GM18909 (cell line): ENCODE measurements at regions not wholly inside any gene's neighbourhood (a gene's known extent, or its start where the extent isn't known, plus 50 kb on each side); places are given as distances from the start of the nearest gene placed in this dataset.
"Not testable (repeated sequence)": the region's sequence is repeated elsewhere in the genome, so short reads cannot be mapped to it uniquely, and the experiment has no call there.

Experiments
- ATAC-seq: cut with Tn5 transposase; IDR thresholded peaks from one replicate; pipeline ENCODE4 v1.9.1; 2021; ENCODE audit warnings: mild to moderate bottlenecking; ENCODE audit not compliant: unreplicated experiment, poor library complexity

DNA sequence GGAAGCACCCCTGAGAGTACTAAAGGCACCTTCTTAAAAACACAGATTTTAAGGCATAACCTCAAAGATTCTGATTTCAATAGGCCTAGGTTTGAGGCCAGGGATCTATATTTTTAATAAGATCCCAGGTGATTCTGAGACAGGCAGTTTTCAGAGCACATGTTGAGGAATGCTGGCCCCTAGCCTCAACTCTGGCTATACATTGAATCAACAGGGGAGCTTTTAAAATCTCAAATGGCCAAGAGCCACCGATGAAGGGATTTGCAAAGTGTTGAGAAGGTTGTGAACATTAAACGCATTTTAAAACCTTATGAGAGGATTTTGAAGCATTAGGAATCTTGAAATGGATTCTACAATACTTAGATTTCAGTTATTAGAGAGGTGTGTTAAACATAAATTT, 268.8 kb upstream of the ARHGEF26 start:
- ATAC-seq: no peak

DNA sequence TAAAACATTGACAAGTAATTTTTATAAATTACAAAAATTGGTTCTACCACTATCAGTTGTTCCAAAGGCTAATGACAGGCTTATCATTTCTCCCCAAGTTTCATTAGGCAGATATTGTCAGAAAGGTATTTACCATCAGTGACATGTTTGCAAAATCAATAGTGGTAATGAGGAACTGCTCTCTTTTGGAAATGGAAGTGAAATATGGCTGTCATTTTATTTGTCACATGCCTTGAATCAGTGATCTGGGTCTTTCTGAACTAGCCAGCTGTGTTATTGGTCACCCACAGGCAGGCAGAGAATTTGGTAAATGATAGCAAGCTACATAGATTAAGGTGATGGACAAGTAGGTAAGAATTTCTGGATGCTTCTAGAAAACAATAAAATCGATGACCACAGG, 268.0 kb upstream of the ARHGEF26 start:
- ATAC-seq: peak; percentile 37

DNA sequence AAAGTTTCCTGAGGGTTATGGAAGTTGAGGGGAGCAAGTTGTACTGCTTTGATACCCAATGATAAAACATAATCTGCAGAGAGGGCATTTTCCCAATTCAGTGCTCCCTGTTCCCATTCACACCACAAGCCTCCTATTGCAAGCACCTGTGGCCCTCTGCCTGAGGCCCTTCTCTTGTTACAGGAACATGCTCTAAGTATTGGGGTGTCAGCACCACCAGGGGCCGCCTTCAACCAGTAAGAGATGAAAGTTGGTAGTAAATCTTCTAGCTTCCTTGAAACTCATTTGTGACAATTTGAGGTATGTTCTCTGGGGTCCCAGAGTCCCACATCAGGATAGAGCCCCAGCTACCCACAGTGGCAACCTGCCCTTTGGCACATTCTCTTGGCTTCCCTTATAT, 265.4 kb upstream of the ARHGEF26 start:
- peak; percentile 83 for ATAC-seq

GRCh38 chr3:153856932-153857331, 264.3 kb upstream of the ARHGEF26 start:
- no peak for ATAC-seq

GRCh38 chr3:153864793-153865192, 256.4 kb upstream of the ARHGEF26 start:
- ATAC-seq: no peak

- ATAC-seq: no peak
Measured at GRCh38 chr3:153866901-153867300, 254.3 kb upstream of the ARHGEF26 start.

- not testable (repeated sequence) for ATAC-seq
Measured at GRCh38 chr3:153874348-153874747, 246.8 kb upstream of the ARHGEF26 start.

- ATAC-seq: no peak
Measured at GRCh38 chr3:153880493-153880892, 240.7 kb upstream of the ARHGEF26 start.

GRCh38 chr3:153881201-153881600, 240.0 kb upstream of the ARHGEF26 start:
- no peak for ATAC-seq

DNA sequence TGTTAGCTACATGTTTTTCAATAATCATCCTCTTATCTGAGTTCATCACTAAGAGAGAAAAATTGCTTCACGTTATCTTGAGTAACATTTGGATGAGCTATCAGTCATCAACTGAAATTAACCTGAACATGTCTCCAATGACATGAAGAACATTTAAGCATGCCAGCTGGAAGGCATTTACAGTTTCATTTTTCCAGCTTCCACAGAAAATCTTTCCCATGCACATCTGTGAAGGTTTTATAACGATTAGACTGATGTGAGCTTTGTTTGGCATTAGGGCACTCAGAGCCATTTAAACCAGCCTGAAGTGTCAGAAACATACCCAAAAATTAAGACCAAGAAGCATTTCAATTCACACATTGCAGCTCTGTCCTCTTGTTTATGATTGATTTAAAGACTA, 235.8 kb upstream of the ARHGEF26 start:
- no peak for ATAC-seq

GRCh38 chr3:153889905-153890334, 231.3 kb upstream of the ARHGEF26 start:
- peak; percentile 60 for ATAC-seq

- ATAC-seq: no peak
Measured at GRCh38 chr3:153892126-153892525, 229.1 kb upstream of the ARHGEF26 start.

DNA sequence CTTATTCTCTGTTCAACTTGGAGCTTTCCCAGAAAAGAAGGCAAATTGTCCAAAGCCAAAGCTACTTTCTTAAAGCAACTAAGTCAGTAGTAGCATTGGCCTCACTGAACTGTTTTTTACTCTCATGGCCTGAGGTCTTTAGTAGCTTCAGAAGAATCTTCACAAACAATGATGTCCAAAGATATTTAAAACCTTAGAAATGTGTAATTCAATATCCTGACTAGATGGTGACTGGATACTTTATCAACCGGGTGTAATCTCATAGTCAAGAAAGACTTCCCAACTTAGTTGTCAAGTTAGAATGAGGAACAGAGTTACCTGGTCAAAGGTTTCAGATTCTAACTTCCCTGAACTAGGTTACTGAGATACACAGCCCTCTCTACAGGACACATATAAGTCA, 226.3 kb upstream of the ARHGEF26 start:
- ATAC-seq: no peak

GRCh38 chr3:153896197-153896596, 225.0 kb upstream of the ARHGEF26 start:
- ATAC-seq: no peak

DNA sequence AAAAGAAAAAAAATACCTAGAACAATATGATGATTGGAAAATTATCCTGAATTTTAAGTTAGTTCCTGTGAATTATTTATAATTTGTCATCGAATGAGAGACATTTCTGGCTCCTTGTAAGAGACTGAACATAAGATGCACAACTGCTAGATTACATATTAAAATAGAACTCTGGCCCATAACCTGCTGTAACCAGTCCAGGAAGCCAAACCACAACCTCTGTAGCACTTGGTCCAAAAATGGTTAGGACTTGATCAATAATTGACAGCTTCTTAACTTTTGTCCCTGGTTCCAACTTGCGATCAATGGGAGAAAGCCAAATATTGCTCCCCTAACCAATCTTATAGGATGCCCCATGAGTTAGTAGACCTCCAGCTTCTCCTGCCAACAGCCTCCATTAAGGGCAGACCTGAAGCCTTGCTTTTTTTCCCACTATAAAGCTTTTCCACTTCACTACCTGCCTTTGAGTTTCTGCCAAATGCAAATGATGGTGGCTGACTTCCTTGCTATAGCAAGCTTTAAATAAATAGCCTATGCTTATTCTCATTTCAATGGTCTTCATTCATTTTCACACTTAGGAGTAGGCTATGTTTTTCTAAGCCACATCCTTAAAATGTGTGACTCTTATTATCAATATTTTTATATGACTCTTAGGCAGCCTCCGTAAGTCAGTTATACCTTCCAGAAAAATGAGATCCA, 224.0 kb upstream of the ARHGEF26 start:
- peak; percentile 84 for ATAC-seq

DNA sequence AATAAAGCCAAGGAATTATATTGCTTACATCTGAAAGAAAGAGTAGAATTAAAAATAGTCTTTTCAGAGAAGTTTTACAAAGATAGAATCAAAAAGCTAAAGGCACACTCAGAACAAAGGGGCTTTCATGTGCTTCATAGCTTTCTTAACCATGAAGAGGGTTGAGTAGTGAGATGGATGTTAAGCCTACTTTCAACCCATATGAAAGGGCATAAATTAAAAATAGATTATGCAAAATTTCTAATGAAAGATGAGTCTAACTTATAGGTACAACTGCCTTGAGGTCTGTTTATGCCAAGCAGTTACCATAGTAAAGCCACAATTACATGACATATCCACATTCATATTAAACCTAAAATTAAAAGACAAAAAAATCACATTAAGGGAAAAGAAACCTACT, 223.3 kb upstream of the ARHGEF26 start:
- ATAC-seq: peak; percentile 84

GRCh38 chr3:153901152-153901551, 220.0 kb upstream of the ARHGEF26 start:
- no peak for ATAC-seq

- no peak for ATAC-seq
Measured at GRCh38 chr3:153901991-153902390, 219.2 kb upstream of the ARHGEF26 start.

DNA sequence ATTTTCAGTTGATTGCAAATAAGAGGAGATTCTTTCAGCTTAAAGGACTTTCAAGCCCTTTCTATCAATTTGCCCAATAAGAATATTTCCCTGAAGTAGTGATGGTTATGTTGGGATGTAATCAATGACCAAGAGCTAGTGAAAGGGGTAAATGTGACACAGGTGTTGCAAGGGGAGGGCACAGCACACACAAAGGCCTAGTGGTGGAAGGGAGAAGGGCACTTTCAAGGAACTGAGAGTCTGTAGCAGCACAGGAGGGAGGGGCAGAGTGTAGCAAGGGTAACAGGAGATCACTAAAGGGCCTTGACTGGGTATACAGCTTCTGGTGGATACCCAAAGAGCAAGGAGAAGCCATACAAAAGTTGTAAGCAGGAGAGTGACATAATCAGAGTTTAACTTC, 217.8 kb upstream of the ARHGEF26 start:
- ATAC-seq: peak; percentile 84

DNA sequence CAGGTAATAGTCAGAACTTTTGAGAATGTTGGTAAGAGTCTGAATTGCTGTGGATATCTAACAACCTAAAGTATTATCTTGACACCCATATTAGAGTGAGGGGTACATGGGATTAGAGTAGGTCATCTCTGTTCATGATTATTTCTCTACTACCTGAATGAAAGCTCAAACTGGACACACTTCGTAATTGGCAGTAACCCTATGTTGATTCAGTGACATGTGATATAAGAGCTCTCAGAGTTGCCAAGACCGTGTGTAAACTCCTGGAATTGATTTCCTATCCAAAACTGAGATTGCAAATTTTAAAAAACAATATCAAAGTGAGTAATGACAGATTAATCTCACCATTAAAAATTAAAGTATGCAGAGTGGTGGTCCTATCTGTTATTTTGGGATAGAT, 214.8 kb upstream of the ARHGEF26 start:
- no peak for ATAC-seq

DNA sequence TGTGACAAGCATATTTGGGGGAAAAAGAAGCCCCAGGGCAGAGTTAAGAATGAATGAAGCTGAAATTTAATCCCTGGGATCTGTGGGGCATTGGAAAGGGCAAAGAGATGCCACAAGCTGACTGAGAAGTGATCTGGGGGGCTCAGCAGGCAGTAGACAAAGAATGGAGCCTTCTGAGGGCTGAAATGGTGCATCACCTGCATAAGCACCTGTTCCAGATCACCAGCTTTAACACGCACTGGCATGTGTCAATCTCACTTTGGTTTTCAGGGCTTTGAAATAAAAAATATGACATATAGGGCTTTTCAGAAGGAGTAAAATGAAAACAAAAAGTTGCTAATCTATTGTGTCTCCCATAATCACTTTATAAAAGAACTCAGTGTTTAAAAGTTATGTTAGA, 210.8 kb upstream of the ARHGEF26 start:
- peak; percentile 59 for ATAC-seq

DNA sequence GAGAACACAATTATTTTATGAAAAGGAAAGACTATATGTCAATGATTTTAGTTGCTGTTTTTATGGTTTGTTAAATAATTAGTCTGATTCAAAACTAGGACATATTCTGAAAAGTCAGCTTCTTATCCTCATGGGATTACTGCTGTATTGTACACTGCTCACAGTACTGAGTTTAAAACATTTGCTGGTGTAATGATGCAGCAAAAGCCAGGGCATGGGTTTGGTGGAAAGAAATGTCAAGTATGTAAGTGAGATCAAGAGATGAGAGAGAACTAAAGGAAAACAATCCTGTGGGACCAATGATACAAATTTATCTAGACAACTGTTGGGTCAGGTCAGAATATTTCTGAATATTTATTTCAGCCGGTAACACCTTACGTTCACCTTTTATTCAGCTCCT, 210.1 kb upstream of the ARHGEF26 start:
- ATAC-seq: no peak

DNA sequence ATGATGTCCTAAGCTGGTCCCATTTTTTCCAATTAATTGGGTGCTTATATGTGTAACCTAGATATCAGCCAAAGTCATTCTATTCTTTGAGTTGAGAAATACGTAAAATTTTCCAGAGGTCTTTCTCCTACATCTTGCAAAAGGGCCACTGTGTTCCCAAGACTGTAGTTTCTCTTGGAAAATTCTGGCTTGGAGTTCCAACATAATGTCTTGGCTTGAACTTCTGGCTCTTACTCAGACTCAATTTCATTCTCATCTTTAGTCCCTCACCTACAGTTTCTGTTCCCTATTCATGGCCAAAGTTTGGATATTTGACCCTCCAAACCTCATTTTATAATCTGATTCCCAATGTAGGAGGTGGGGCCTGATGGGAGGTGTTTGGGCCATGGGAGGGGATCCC, 201.4 kb upstream of the ARHGEF26 start:
- no peak for ATAC-seq
